IMR-90 (cell line): ENCODE measurements at regions not wholly inside any gene's neighbourhood (a gene's known extent, or its start where the extent isn't known, plus 50 kb on each side); places are given as distances from the start of the nearest gene placed in this dataset.

Experiments used
- ATAC-seq: fragments of 200-7000 bp; cut with Tn5 transposase; 2 replicates; pipeline ENCODE4 v1.9.1; 2020; ENCODE audit warnings: low read depth, mild to moderate bottlenecking, moderate library complexity
- BruUV-seq: library from RNA; stranded (reverse); fragments of 400-500 nt; replicated peaks from 2 replicates; lab custom pipeline; 2021; lab: Mats Ljungman, UMichigan
- CTCF ChIA-PET: fragments of 300-600 bp; formaldehyde crosslinking; extraction: SDS; loops from one replicate; lab custom pipeline; 2021; ENCODE audit warnings: antibody characterized with exemption; lab: Yijun Ruan, JAX
- POLR2A ChIA-PET: fragments of 300-600 bp; sonication (Branson Sonifier 250); formaldehyde crosslinking; loops from one replicate; lab custom pipeline; 2022; ENCODE audit warnings: antibody characterized with exemption; ENCODE audit not compliant: unreplicated experiment; lab: Charles Lee
- DNase-seq: peaks from one replicate; pipeline ENCODE4 v3.0.0; 2013
- H2AFZ ChIP-seq: replicated peaks from 2 replicates; pipeline ENCODE3; 2013; ENCODE audit warnings: low read length, mild to moderate bottlenecking; ENCODE audit not compliant: poor library complexity
- H2AK5ac ChIP-seq: 2 replicates; pipeline ENCODE4 v1.6.1; 2013; ENCODE audit warnings: low read depth, low read length, inconsistent platforms
- H2AK9ac ChIP-seq: replicated peaks from 2 replicates; pipeline ENCODE3; 2013; ENCODE audit warnings: mild to moderate bottlenecking, low read depth, low read length, moderate library complexity; ENCODE audit not compliant: poor library complexity
- H2BK120ac ChIP-seq: 2 replicates; pipeline ENCODE4 v1.6.1; 2013; ENCODE audit warnings: low read depth, low read length, inconsistent platforms
- H2BK15ac ChIP-seq: 3 replicates; pipeline ENCODE4 v1.6.1; 2013; ENCODE audit warnings: low read depth, low read length, inconsistent platforms
- H2BK20ac ChIP-seq: 2 replicates; pipeline ENCODE4 v1.6.1; 2013; ENCODE audit warnings: low read depth, mild to moderate bottlenecking, inconsistent platforms, low read length, moderate library complexity
- H2BK5ac ChIP-seq: 2 replicates; pipeline ENCODE4 v1.6.1; 2013; ENCODE audit warnings: mild to moderate bottlenecking, low read depth, low read length, inconsistent platforms; ENCODE audit not compliant: poor library complexity, severe bottlenecking
- H3K14ac ChIP-seq: replicated peaks from 2 replicates; pipeline ENCODE4 v1.6.1; 2013; ENCODE audit warnings: low read depth, low read length, inconsistent platforms
- H3K18ac ChIP-seq: 2 replicates; pipeline ENCODE4 v1.6.1; 2013; ENCODE audit warnings: low read depth, low read length, control low read depth
- H3K23ac ChIP-seq: 2 replicates; pipeline ENCODE4 v1.6.1; 2013; ENCODE audit warnings: low read depth, low read length, inconsistent platforms
- H3K27ac ChIP-seq: 2 replicates; pipeline ENCODE4 v1.5.1; 2013; ENCODE audit warnings: mild to moderate bottlenecking, control low read depth, low read length; ENCODE audit not compliant: insufficient read depth
- H3K27me3 ChIP-seq: 2 replicates; pipeline ENCODE4 v1.6.1; 2013; ENCODE audit warnings: low read length; ENCODE audit not compliant: control insufficient read depth, insufficient read depth
- H3K36me3 ChIP-seq: 2 replicates; pipeline ENCODE4 v1.6.1; 2013; ENCODE audit warnings: low read length, mixed read lengths; ENCODE audit not compliant: control insufficient read depth, insufficient read depth
- H3K4ac ChIP-seq: 2 replicates; pipeline ENCODE4 v1.6.1; 2013; ENCODE audit warnings: low read depth, low read length, inconsistent platforms
- H3K4me1 ChIP-seq: 2 replicates; pipeline ENCODE4 v1.6.1; 2013; ENCODE audit warnings: low read length, mixed read lengths; ENCODE audit not compliant: control insufficient read depth, insufficient read depth
- H3K4me2 ChIP-seq: 2 replicates; pipeline ENCODE4 v1.6.1; 2013; ENCODE audit warnings: low read depth, mild to moderate bottlenecking, control low read depth, low read length, moderate library complexity
- H3K4me3 ChIP-seq: 2 replicates; pipeline ENCODE4 v1.5.1; 2013; ENCODE audit warnings: low read depth, mild to moderate bottlenecking, control low read depth, low read length, moderate library complexity; ENCODE audit not compliant: insufficient read depth
- H3K56ac ChIP-seq: 2 replicates; pipeline ENCODE4 v1.6.1; 2013; ENCODE audit warnings: low read length, inconsistent platforms; ENCODE audit not compliant: insufficient read depth; ENCODE audit errors: extremely low read depth
- H3K79me1 ChIP-seq, 2 experiments: 2 replicates each; pipeline ENCODE4 v1.6.1; 2013; ENCODE audit warnings: low read length in 2 of 2, inconsistent platforms in 1 of 2, low read depth in 1 of 2
- H3K9ac ChIP-seq: 2 replicates; pipeline ENCODE4 v1.6.1; 2013; ENCODE audit warnings: low read depth, low read length, control low read depth
- H3K9me1 ChIP-seq: 2 replicates; pipeline ENCODE4 v1.6.1; 2013; ENCODE audit warnings: low read length, inconsistent platforms; ENCODE audit not compliant: insufficient read depth
- H3K9me3 ChIP-seq: 2 replicates; pipeline ENCODE4 v1.6.1; 2013; ENCODE audit warnings: low read length; ENCODE audit not compliant: control insufficient read depth, insufficient read depth
- H4K20me1 ChIP-seq: 2 replicates; pipeline ENCODE4 v1.6.1; 2013; ENCODE audit warnings: low read length, inconsistent platforms; ENCODE audit not compliant: insufficient read depth
- H4K5ac ChIP-seq: 2 replicates; pipeline ENCODE4 v1.6.1; 2013; ENCODE audit warnings: mild to moderate bottlenecking, low read depth, low read length, control low read depth
- H4K8ac ChIP-seq, 2 experiments: 2 replicates each; pipeline ENCODE4 v1.6.1; 2013; ENCODE audit warnings: low read depth in 2 of 2, low read length in 2 of 2, control low read depth in 1 of 2, inconsistent platforms in 1 of 2
- H4K91ac ChIP-seq: 2 replicates; pipeline ENCODE4 v1.6.1; 2013; ENCODE audit warnings: low read depth, low read length, inconsistent platforms; ENCODE audit not compliant: insufficient read depth
- BHLHE40 ChIP-seq: fragments of 150-350 bp; IDR thresholded peaks from 2 replicates; pipeline ENCODE4 v1.6.1; 2016; ENCODE audit warnings: mild to moderate bottlenecking, low read depth, low read length
- CEBPB ChIP-seq: IDR thresholded peaks from 2 replicates; pipeline ENCODE4 v1.6.1; 2012; ENCODE audit warnings: low read depth, low read length, improper control_type of control experiment
- CHD1 ChIP-seq: IDR thresholded peaks from 2 replicates; pipeline ENCODE4 v1.6.1; 2012; ENCODE audit warnings: low read depth, low read length, improper control_type of control experiment
- FOS ChIP-seq: fragments of 150-350 bp; IDR thresholded peaks from 2 replicates; pipeline ENCODE4 v1.6.1; 2016; ENCODE audit warnings: low read depth, low read length
- MAFK ChIP-seq: IDR thresholded peaks from 2 replicates; pipeline ENCODE4 v1.6.1; 2012; ENCODE audit warnings: low read depth, low read length, improper control_type of control experiment
- MAZ ChIP-seq: IDR thresholded peaks from 2 replicates; pipeline ENCODE4 v1.6.1; 2012; ENCODE audit warnings: low read depth, mild to moderate bottlenecking, low read length, improper control_type of control experiment, moderate library complexity, borderline replicate concordance
- MXI1 ChIP-seq: IDR thresholded peaks from 2 replicates; pipeline ENCODE4 v1.6.1; 2012; ENCODE audit warnings: low read depth, mild to moderate bottlenecking, low read length, moderate library complexity, borderline replicate concordance
- NFE2L2 ChIP-seq: fragments of 150-350 bp; IDR thresholded peaks from 2 replicates; pipeline ENCODE4 v1.6.1; 2016; ENCODE audit warnings: low read depth, mild to moderate bottlenecking, low read length
- POLR2A ChIP-seq: IDR thresholded peaks from 2 replicates; pipeline ENCODE4 v1.6.1; 2012; ENCODE audit warnings: mild to moderate bottlenecking, low read depth, low read length
- RAD21 ChIP-seq: IDR thresholded peaks from 2 replicates; pipeline ENCODE4 v1.6.1; 2012; ENCODE audit warnings: low read length, improper control_type of control experiment
- RCOR1 ChIP-seq: IDR thresholded peaks from 2 replicates; pipeline ENCODE4 v1.6.1; 2012; ENCODE audit warnings: mild to moderate bottlenecking, low read length, improper control_type of control experiment; ENCODE audit not compliant: insufficient replicate concordance
- RFX5 ChIP-seq: IDR thresholded peaks from 2 replicates; pipeline ENCODE4 v1.8.0; 2012; ENCODE audit warnings: low read depth, mild to moderate bottlenecking, low read length, moderate library complexity
- SMC3 ChIP-seq: fragments of 150-350 bp; IDR thresholded peaks from 2 replicates; pipeline ENCODE4 v1.6.1; 2016; ENCODE audit warnings: low read depth, mild to moderate bottlenecking, antibody characterized with exemption, low read length, moderate library complexity
- dilution Hi-C: fragments of 300-500 bp; cut with HindIII; formaldehyde crosslinking; loops from one replicate; pipeline ENCODE4 v1.14.3; 2018; ENCODE audit warnings: low sequenced_read_pairs; ENCODE audit not compliant: unreplicated experiment
- in situ Hi-C: fragments of 300-500 bp; cut with MboI; formaldehyde crosslinking; loops from 3 replicates; pipeline ENCODE4 v1.14.3; 2019; ENCODE audit warnings: low sequenced_read_pairs, inconsistent platforms, mixed read lengths
- intact Hi-C: fragments of 100-400 bp; cut with micrococcal nuclease; formaldehyde crosslinking; loops from 2 replicates; pipeline ENCODE4 v1.10.0; 2022
- TF ChIP-seq, protein P1 (sequence below): fragments of 150-350 bp; IDR thresholded peaks from 2 replicates; pipeline ENCODE4 v1.6.1; 2017; ENCODE audit warnings: mild to moderate bottlenecking, antibody characterized with exemption, low read length, low read depth
- TF ChIP-seq, protein P2 (sequence below): fragments of 150-350 bp; IDR thresholded peaks from 2 replicates; pipeline ENCODE4 v1.6.1; 2016; ENCODE audit warnings: low read depth, mild to moderate bottlenecking, low read length, moderate library complexity, borderline replicate concordance
- TF ChIP-seq, protein P3 (sequence below): conservative IDR thresholded peaks from 2 replicates; pipeline ENCODE4 v1.5.1; 2012; ENCODE audit warnings: mild to moderate bottlenecking, low read depth, low read length, improper control_type of control experiment

DNA sequence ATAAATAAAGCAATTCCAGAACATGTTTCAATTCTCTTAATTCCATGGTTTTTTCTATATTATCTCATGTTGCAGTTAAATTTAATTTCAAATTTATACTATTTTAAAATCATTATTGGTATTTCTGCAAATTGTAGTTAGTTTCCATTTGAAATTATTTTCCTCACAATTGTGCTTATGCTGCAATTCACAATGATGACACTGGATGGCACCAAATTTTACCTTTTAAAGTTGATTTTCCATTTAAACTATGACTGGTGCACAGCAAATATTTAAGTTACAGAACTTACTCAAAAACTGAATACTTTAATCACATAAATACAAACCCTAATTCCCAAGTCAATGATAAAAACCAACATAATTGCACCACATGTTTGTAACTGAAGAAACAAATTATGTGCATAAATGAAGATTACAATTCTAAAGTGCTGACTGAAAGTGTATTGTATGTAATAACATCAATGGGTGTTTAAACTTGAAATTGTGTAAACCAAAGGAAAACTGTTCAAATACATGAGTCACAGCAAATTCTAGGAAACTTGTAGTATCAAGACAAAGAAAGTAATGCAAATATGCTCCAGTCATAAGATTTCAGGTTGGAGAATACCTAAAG lies 75.3 kb upstream of the AASS start:
- no peak overlapping the region for H2BK15ac ChIP-seq
- no peak overlapping the region for H3K9ac ChIP-seq
- H4K91ac ChIP-seq = no peak overlapping the region
- H2AK5ac ChIP-seq = no peak overlapping the region
- H3K14ac ChIP-seq = no peak overlapping the region
- no peaks in the 10 kb centered on the region for H3K36me3 ChIP-seq
- no peaks in the 10 kb centered on the region for H3K9me3 ChIP-seq
- no peaks in the 10 kb centered on the region for H3K9me1 ChIP-seq
- no peak overlapping the region for H2BK120ac ChIP-seq
- no peak overlapping the region for H3K4me2 ChIP-seq
- no peaks in the 10 kb centered on the region for H3K79me1 ChIP-seq
- BruUV-seq = no TSS peak
- dilution Hi-C loops = no loop called here
- H3K4me3 ChIP-seq = no peak overlapping the region
- no peak overlapping the region for H3K23ac ChIP-seq
- H3K56ac ChIP-seq = no peak overlapping the region
- DNase-seq (peak; percentile 26), ATAC-seq (peak; percentile 65; the same call in 1 of the 2 replicates)
- no peak overlapping the region for H2AFZ ChIP-seq
- no peak overlapping the region for H3K27ac ChIP-seq
- TF ChIP-seq MAZ (no peak), RFX5 (no peak), CEBPB (no peak), NFE2L2 (no peak), FOS (no peak), RCOR1 (no peak), POLR2A (no peak), MXI1 (no peak), RAD21 (peak; percentile 61), SMC3 (peak; percentile 53), CHD1 (no peak), MAFK (peak; percentile 85), BHLHE40 (no peak)
- TF ChIP-seq, protein P1, sequence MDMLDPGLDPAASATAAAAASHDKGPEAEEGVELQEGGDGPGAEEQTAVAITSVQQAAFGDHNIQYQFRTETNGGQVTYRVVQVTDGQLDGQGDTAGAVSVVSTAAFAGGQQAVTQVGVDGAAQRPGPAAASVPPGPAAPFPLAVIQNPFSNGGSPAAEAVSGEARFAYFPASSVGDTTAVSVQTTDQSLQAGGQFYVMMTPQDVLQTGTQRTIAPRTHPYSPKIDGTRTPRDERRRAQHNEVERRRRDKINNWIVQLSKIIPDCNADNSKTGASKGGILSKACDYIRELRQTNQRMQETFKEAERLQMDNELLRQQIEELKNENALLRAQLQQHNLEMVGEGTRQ = no peak
- TF ChIP-seq, protein P2, sequence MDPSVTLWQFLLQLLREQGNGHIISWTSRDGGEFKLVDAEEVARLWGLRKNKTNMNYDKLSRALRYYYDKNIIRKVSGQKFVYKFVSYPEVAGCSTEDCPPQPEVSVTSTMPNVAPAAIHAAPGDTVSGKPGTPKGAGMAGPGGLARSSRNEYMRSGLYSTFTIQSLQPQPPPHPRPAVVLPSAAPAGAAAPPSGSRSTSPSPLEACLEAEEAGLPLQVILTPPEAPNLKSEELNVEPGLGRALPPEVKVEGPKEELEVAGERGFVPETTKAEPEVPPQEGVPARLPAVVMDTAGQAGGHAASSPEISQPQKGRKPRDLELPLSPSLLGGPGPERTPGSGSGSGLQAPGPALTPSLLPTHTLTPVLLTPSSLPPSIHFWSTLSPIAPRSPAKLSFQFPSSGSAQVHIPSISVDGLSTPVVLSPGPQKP = no peak
- TF ChIP-seq, protein P3, sequence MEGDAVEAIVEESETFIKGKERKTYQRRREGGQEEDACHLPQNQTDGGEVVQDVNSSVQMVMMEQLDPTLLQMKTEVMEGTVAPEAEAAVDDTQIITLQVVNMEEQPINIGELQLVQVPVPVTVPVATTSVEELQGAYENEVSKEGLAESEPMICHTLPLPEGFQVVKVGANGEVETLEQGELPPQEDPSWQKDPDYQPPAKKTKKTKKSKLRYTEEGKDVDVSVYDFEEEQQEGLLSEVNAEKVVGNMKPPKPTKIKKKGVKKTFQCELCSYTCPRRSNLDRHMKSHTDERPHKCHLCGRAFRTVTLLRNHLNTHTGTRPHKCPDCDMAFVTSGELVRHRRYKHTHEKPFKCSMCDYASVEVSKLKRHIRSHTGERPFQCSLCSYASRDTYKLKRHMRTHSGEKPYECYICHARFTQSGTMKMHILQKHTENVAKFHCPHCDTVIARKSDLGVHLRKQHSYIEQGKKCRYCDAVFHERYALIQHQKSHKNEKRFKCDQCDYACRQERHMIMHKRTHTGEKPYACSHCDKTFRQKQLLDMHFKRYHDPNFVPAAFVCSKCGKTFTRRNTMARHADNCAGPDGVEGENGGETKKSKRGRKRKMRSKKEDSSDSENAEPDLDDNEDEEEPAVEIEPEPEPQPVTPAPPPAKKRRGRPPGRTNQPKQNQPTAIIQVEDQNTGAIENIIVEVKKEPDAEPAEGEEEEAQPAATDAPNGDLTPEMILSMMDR = peak; percentile 68
- no peaks in the 10 kb centered on the region for H4K20me1 ChIP-seq
- H3K4ac ChIP-seq = no peak overlapping the region
- intact Hi-C loops = loop anchor here (1.0 kb wide), 1 partner anchor 310 kb away; no protein-coding TSS in a partner anchor
- H2BK20ac ChIP-seq = no peak overlapping the region
- H2BK5ac ChIP-seq = no peak overlapping the region
- no peaks in the 10 kb centered on the region for H3K4me1 ChIP-seq
- H3K18ac ChIP-seq = no peak overlapping the region
- in situ Hi-C loops = loop anchor here (25.0 kb wide), 1 partner anchor 318 kb away; no protein-coding TSS in a partner anchor
- H4K8ac ChIP-seq = no peak overlapping the region
- POLR2A ChIA-PET = no interaction called here
- CTCF ChIA-PET = interaction anchor here (1.2 kb wide), 1 partner anchor 311 kb away, joined by 4 read pairs; no protein-coding TSS in a partner anchor
- no peak overlapping the region for H4K5ac ChIP-seq
- no peak overlapping the region for H2AK9ac ChIP-seq
- H3K27me3 ChIP-seq = no peaks in the 10 kb centered on the region
